NCI-H1105 treated with DMSO at 0.1 percent for 48 hours (cell line): ENCODE measurements at regions not wholly inside any gene's neighbourhood (a gene's known extent, or its start where the extent isn't known, plus 50 kb on each side); places are given as distances from the start of the nearest gene placed in this dataset.

ENCODE experiments used
- DNase-seq: peaks from one replicate; lab custom pipeline; 2025; lab: John Stamatoyannopoulos, UW

DNA sequence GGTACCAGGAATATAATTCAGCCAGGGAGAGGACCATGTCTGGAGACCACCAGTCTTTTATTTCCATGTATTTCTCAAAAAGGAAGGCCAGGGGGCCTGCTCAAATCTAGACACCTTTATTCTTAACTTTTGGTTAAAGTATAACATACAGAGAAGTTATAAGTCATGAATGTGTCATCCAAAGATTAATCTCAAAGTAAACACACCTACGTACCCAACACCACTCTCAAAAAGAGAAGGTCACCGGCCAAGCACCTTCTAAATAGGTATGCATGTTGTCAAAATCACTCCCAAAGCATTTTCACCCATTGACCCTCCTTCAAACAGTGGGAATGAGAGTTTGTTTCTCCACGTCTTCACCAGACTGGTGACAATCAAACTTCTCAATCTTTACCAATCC is 60.0 kb upstream of the FZD10 start:
- DNase-seq, result no peak

- DNase-seq, result no peak
These were observed 57.6 kb upstream of the FZD10 start for GRCh38 chr12:130104571-130105106.

- DNase-seq, result no peak
These were observed 53.0 kb upstream of the FZD10 start for GRCh38 chr12:130109062-130109945.

GRCh38 chr12:130110914-130111313 is 51.4 kb upstream of the FZD10 start:
- no peak for DNase-seq

DNA sequence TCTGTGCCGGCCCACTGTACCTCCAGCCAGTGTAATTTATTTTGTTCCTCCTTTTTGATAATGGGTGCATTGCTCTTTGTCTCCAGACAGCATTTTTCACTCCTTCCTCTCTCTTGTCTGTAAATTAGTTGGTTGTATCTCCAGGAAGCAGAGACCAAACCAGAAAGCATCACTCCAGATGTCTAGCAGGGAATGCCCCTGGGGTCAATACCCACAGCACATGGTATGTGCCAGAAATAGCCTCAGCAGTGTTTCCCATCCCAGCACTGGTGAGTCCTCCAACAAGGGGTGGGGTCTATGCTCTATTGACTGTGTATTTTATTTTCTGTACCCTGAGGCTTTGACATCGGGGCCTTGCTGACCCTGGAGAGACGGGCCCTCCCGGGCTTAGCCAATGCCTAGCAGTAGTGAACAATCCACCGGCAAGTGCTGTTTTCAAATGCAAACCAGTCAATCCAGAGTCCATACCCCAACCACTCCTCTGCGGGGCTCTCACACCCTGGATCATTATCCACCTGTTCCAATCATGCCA is 50.2 kb upstream of the FZD10 start:
- no peak for DNase-seq
